PC-3 (cell line): ENCODE measurements at regions not wholly inside any gene's neighbourhood (a gene's known extent, or its start where the extent isn't known, plus 50 kb on each side); places are given as distances from the start of the nearest gene placed in this dataset.

ENCODE experiments used
- ATAC-seq: fragments of 200-7000 bp; cut with Tn5 transposase; 2 replicates; pipeline ENCODE4 v1.9.1; 2020; ENCODE audit warnings: mild to moderate bottlenecking, moderate library complexity
- BruUV-seq: library from RNA; stranded (reverse); fragments of 400-500 nt; replicated peaks from 2 replicates; lab custom pipeline; 2021; lab: Mats Ljungman, UMichigan
- CTCF ChIA-PET: fragments of 300-600 bp; sonication (Branson Sonifier 250); formaldehyde crosslinking; loops from one replicate; lab custom pipeline; 2022; ENCODE audit warnings: antibody characterized with exemption; lab: Charles Lee
- POLR2A ChIA-PET: fragments of 300-600 bp; sonication (Branson Sonifier 250); formaldehyde crosslinking; loops from one replicate; lab custom pipeline; 2022; ENCODE audit warnings: antibody characterized with exemption; ENCODE audit not compliant: unreplicated experiment; lab: Charles Lee
- DNase-seq: peaks from one replicate; pipeline ENCODE4 v3.0.0-alpha.2; 2015
- H2AFZ ChIP-seq: fragments of 300-600 bp; sonication (generic); 2 replicates; pipeline ENCODE4 v1.6.0; 2016; ENCODE audit warnings: antibody characterized with exemption, low read length
- H3F3A ChIP-seq: fragments of 300-600 bp; sonication (generic); one replicate; pipeline ENCODE4 v1.6.0; 2017; ENCODE audit warnings: antibody characterized with exemption, low read length, control low read depth, mild to moderate bottlenecking; ENCODE audit not compliant: unreplicated experiment
- H3K27ac ChIP-seq: fragments of 300-600 bp; sonication (generic); 2 replicates; pipeline ENCODE4 v1.5.1; 2016; ENCODE audit warnings: mild to moderate bottlenecking, low read length
- H3K27me3 ChIP-seq: fragments of 300-600 bp; sonication (generic); 2 replicates; pipeline ENCODE4 v1.6.1; 2016; ENCODE audit warnings: low read length, mixed read lengths
- H3K36me3 ChIP-seq: fragments of 300-600 bp; sonication (generic); 2 replicates; pipeline ENCODE4 v1.6.1; 2016; ENCODE audit warnings: low read depth, mixed run types, low read length, mixed read lengths
- H3K4me1 ChIP-seq: fragments of 300-600 bp; sonication (generic); 2 replicates; pipeline ENCODE4 v1.5.1; 2016; ENCODE audit warnings: low read length; ENCODE audit not compliant: insufficient read depth
- H3K4me2 ChIP-seq: fragments of 300-600 bp; sonication (generic); 2 replicates; pipeline ENCODE4 v1.6.0; 2016; ENCODE audit warnings: low read length
- H3K4me3 ChIP-seq: fragments of 300-600 bp; sonication (generic); 2 replicates; pipeline ENCODE4 v1.5.1; 2016; ENCODE audit warnings: mild to moderate bottlenecking, low read length, mixed read lengths
- H3K79me2 ChIP-seq: fragments of 300-600 bp; sonication (generic); 2 replicates; pipeline ENCODE4 v1.6.1; 2017; ENCODE audit warnings: low read length, mixed read lengths
- H3K9ac ChIP-seq: fragments of 300-600 bp; sonication (generic); 2 replicates; pipeline ENCODE4 v1.6.0; 2016; ENCODE audit warnings: mild to moderate bottlenecking, low read length
- H3K9me2 ChIP-seq: fragments of 300-600 bp; sonication (generic); replicated peaks from 2 replicates; pipeline ENCODE4 v1.6.1; 2016; ENCODE audit warnings: mixed run types, low read length, mixed read lengths
- H3K9me3 ChIP-seq: fragments of 300-600 bp; sonication (generic); 2 replicates; pipeline ENCODE4 v1.6.1; 2016; ENCODE audit warnings: low read length, mixed read lengths
- H4K20me1 ChIP-seq: fragments of 300-600 bp; sonication (generic); 2 replicates; pipeline ENCODE4 v1.6.1; 2016; ENCODE audit warnings: low read length, mixed read lengths
- CTCF ChIP-seq: fragments of 300-600 bp; sonication (generic); conservative IDR thresholded peaks from 2 replicates; pipeline ENCODE4 v1.5.1; 2017; ENCODE audit warnings: antibody characterized with exemption, low read depth, mild to moderate bottlenecking, low read length
- EZH2 ChIP-seq: fragments of 300-600 bp; sonication (generic); IDR thresholded peaks from one replicate; pipeline ENCODE4 v1.6.1; 2017; ENCODE audit warnings: antibody characterized with exemption, mild to moderate bottlenecking, low read length; ENCODE audit not compliant: unreplicated experiment
- EZH2phosphoT487 ChIP-seq: fragments of 300-600 bp; sonication (generic); IDR thresholded peaks from 2 replicates; pipeline ENCODE4 v1.6.1; 2018; ENCODE audit warnings: mild to moderate bottlenecking, antibody characterized with exemption, low read length, borderline replicate concordance
- intact Hi-C: fragments of 100-400 bp; cut with micrococcal nuclease; formaldehyde crosslinking; loops from 2 replicates; pipeline ENCODE4 v1.9.0; 2023

GRCh38 chr20:55057779-55058415 is 582.5 kb downstream of the DOK5 start:
- Histone ChIP-seq H3K4me2 (no peak overlapping the region), H2AFZ (no peak overlapping the region), H3K9me2 (no peaks in the 10 kb centered on the region), H3K27me3 (no peaks in the 10 kb centered on the region), H3K4me1 (no peaks in the 10 kb centered on the region), H4K20me1 (no peaks in the 10 kb centered on the region), H3K79me2 (no peaks in the 10 kb centered on the region), H3K4me3 (no peak overlapping the region), H3K9ac (no peak overlapping the region), H3K9me3 (peaks cover 36% of the 10 kb centered on the region), H3K36me3 (no peaks in the 10 kb centered on the region), H3K27ac (no peak overlapping the region), H3F3A (no peaks in the 10 kb centered on the region)
- ChIA-PET CTCF (no interaction called here), POLR2A (no interaction called here)
- DNase-seq (no peak), ATAC-seq (no peak)
- intact Hi-C loops = no loop called here
- BruUV-seq = no TSS peak
- TF ChIP-seq CTCF (no peak; the same call in 1 of the 2 replicates), EZH2phosphoT487 (no peak), EZH2 (no peak)

- POLR2A ChIA-PET = no interaction called here
- TF ChIP-seq CTCF = no peak
- TF ChIP-seq EZH2 = no peak
- no peak for TF ChIP-seq EZH2phosphoT487
- H3K4me3 ChIP-seq = no peak overlapping the region
- DNase-seq (no peak), ATAC-seq (no peak)
- no peaks in the 10 kb centered on the region for H4K20me1 ChIP-seq
- no peaks in the 10 kb centered on the region for H3K27me3 ChIP-seq
- H3K36me3 ChIP-seq = no peaks in the 10 kb centered on the region
- no TSS peak for BruUV-seq
- peaks cover 46% of the 10 kb centered on the region for H3K9me3 ChIP-seq
- no peaks in the 10 kb centered on the region for H3F3A ChIP-seq
- no peaks in the 10 kb centered on the region for H3K9me2 ChIP-seq
- no peaks in the 10 kb centered on the region for H3K4me1 ChIP-seq
- H3K9ac ChIP-seq = no peak overlapping the region
- CTCF ChIA-PET = no interaction called here
- H3K4me2 ChIP-seq = no peak overlapping the region
- H3K27ac ChIP-seq = no peak overlapping the region
- intact Hi-C loops = no loop called here
- no peaks in the 10 kb centered on the region for H3K79me2 ChIP-seq
- H2AFZ ChIP-seq = no peak overlapping the region
These were observed 579.1 kb downstream of the DOK5 start for GRCh38 chr20:55054453-55054852.

- H3K9me2 ChIP-seq = no peaks in the 10 kb centered on the region
- intact Hi-C loops = no loop called here
- no peaks in the 10 kb centered on the region for H3K27me3 ChIP-seq
- TF ChIP-seq EZH2phosphoT487 (no peak), CTCF (no peak), EZH2 (no peak)
- H2AFZ ChIP-seq = no peak overlapping the region
- no peak overlapping the region for H3K4me2 ChIP-seq
- H3K36me3 ChIP-seq = no peaks in the 10 kb centered on the region
- H4K20me1 ChIP-seq = no peaks in the 10 kb centered on the region
- no peaks in the 10 kb centered on the region for H3K4me1 ChIP-seq
- H3K27ac ChIP-seq = no peak overlapping the region
- H3K4me3 ChIP-seq = no peak overlapping the region
- CTCF ChIA-PET = no interaction called here
- ATAC-seq = no peak
- no peak overlapping the region for H3K9ac ChIP-seq
- no peak for DNase-seq
- peaks cover 46% of the 10 kb centered on the region for H3K9me3 ChIP-seq
- no peaks in the 10 kb centered on the region for H3F3A ChIP-seq
- H3K79me2 ChIP-seq = no peaks in the 10 kb centered on the region
- POLR2A ChIA-PET = no interaction called here
- BruUV-seq = no TSS peak
These were observed 578.0 kb downstream of the DOK5 start for GRCh38 chr20:55053389-55053788.
